ENCODE measurements at regions not wholly inside any gene's neighbourhood (a gene's known extent, or its start where the extent isn't known, plus 50 kb on each side); places are given as distances from the start of the nearest gene placed in this dataset.
A peak's percentile ranks its signal among the peaks of the same experiment; 100 is the strongest.

GRCh38 chr2:19068206-19068605, 290.2 kb downstream of the OSR1 start:
- no peak for ATAC-seq
- intact Hi-C loops (cut with DNase I) = no loop called here
- no peak for DNase-seq (ENCODE audit: missing footprints)

DNA sequence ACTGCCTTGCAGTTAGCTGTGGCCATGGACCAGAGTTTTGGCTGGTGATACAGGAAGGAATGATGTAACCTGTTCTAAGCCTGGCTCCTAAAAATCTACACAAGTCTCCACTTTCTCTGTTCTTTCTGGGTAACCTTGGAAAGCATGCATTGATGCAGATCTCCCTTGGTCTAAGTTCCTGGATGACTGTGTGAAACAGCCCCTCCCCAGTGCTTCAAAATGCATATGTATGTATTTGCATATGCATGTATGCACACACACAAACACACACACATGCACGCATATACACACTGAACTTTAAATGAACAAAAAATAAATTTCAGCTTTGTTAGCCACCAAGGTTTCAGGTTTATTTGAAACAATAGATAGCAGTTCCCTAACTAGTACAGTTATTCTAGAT, 296.1 kb downstream of the OSR1 start:
- ATAC-seq (no peak), DNase-seq (ENCODE audit: missing footprints) (no peak)
- intact Hi-C loops (cut with DNase I) = no loop called here

DNA sequence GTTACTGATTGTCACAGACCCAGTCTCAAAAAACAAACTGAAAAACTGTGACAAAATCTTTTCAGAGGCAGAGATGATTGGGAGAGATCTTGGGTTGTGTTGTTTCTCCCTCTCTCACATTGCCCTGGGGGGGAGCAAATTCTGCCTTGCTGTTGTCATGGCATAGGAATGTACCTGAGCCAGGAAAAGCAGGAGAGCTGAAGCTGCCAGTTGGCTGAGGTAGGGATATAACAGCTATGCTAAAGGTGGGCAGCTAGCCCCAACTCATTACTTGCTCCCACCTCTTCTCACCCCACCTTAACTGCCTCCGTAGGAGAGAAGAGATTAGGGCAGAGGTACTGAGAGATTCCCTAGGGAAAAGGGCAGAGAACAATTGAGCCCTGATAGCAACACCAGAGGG, 299.3 kb downstream of the OSR1 start:
- ATAC-seq = no peak
- intact Hi-C loops (cut with DNase I) = no loop called here
- no peak for DNase-seq (ENCODE audit: missing footprints)

- no peak for ATAC-seq
- no peak for DNase-seq (ENCODE audit: missing footprints)
- intact Hi-C loops (cut with DNase I) = no loop called here
These were observed 307.1 kb downstream of the OSR1 start for GRCh38 chr2:19051203-19051831.

- no peak for ATAC-seq
- no peak for DNase-seq (ENCODE audit: missing footprints)
- intact Hi-C loops (cut with DNase I) = no loop called here
These were observed 308.1 kb downstream of the OSR1 start for GRCh38 chr2:19050354-19050753.

- DNase-seq (ENCODE audit: missing footprints) (no peak), ATAC-seq (no peak)
- intact Hi-C loops (cut with DNase I) = no loop called here
These were observed 309.7 kb downstream of the OSR1 start for GRCh38 chr2:19048593-19049266.

DNA sequence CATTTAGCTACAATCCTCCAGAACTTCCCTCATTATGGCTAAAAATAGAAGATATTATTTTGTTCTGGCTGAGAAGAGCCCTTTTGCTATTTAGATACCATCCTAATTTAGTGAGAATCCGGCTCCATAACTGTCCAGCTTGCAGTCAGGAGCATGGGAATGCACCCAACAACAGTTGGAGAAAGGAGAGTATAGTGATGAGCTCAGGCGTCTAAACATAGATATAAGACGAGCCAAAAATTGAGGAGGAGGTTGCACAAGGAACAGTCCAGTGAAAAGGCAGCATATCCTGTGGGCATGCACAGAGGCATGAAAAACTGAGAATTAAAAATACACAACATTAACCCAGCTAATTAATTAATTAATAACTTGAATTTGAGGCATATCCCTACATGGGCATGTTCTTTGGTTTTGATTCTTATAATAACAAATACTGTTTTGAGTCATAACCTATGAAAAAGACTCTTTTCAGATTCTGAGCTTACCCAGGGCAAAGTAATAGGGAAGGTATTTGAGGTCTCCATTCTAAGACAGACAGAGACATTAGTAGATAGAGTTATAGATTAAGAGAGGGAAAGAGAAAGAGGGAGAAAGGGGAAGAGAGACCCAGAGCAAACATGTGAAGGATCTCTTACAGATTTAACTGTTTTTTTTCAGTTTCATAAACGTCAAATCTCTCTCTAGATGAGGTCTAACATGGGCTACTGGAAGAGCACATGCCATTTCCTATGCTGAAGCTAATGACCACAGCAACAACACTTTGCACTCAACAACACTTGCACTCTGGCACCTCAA, 311.2 kb downstream of the OSR1 start:
- ATAC-seq (peak; percentile 93), DNase-seq (ENCODE audit: missing footprints) (no peak)
- intact Hi-C loops (cut with DNase I) = no loop called here

- peak; percentile 45 for ATAC-seq
- intact Hi-C loops (cut with DNase I) = no loop called here
These were observed 313.3 kb downstream of the OSR1 start for GRCh38 chr2:19045151-19045550.

GRCh38 chr2:19043893-19044292, 314.5 kb downstream of the OSR1 start:
- intact Hi-C loops (cut with DNase I) = no loop called here
- ATAC-seq (no peak), DNase-seq (ENCODE audit: missing footprints) (no peak)

More at GRCh38 chr2:19045151-19045550, 313.3 kb downstream of the OSR1 start:
- DNase-seq (ENCODE audit: missing footprints) = no peak

DNA sequence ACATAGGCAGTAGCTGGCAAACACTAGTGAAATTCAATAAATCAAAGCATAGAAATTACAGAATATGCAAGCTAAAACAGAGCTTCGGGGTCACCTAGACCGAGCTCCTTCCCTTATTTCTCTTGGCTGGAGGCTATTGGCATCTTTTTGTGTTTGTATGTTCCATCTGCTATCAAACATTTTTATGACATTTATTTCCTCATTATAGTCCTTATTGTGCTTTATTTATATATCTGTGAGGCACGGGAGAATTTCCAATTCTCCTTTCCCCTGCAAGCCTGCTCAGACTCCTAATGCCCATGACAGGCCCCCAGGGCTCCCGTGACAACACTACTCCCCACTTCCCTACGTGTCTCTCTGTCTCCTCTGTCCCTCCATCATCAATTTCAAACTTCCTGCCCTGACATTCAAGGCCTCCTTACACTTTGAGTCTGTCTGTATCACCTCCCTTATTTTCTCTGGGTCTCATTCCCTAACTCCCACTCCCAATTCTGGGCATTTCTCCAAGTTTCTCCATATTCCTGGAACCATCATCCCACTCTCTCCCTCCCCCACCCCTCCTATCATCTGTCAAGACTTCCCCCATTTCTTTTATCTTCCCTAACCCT, 316.9 kb downstream of the OSR1 start:
- ATAC-seq (no peak), DNase-seq (ENCODE audit: missing footprints) (no peak)
- intact Hi-C loops (cut with DNase I) = no loop called here

- ATAC-seq = no peak
- intact Hi-C loops (cut with DNase I) = loop anchor here (5.0 kb wide), 1 partner anchor 516 kb away; no protein-coding TSS in a partner anchor
- DNase-seq (ENCODE audit: missing footprints) = no peak
These were observed 320.1 kb downstream of the OSR1 start for GRCh38 chr2:19038071-19039015.

DNA sequence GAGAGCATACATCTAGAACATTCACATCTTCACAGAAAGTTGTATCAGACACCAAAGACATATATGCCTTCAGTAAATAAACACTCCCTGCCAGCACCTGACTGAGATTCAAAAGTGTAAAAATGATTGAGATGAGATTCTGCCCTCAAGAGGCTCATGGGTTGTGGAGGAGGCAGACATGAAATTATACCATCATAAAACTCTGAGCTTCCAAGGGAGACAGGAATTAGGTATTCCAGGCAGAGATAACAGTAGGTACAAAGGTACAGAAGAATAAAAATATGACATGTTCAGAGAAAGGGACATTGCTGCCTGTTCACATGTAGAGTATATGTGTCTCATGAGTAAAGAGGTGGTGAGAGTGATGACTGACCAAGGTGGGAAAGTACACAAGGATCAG, 322.3 kb downstream of the OSR1 start:
- no peak for DNase-seq (ENCODE audit: missing footprints)
- no peak for ATAC-seq
- intact Hi-C loops (cut with DNase I) = loop anchor here (5.0 kb wide), 1 partner anchor 514 kb away; no protein-coding TSS in a partner anchor

DNA sequence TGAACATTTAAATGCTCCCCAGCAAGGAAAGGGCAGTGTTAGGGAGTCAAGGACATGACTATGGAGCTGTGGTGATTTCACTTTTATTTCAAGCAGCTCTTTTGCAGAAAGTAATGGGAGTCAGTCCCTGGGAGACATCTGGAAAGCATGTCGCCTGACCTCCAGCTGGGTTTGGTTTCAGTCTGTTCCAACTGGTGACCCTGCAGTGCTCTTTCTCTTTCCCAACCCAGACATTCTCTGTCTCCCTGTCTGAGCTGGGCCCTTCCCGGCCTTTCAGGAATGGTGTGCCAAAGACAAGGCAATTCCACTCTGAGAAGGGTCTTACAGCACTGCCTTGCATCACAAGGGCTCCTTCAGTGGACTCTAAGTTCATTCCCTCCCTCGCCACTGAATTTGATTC, 323.2 kb downstream of the OSR1 start:
- intact Hi-C loops (cut with DNase I) = loop anchor here (5.0 kb wide), 1 partner anchor 513 kb away; no protein-coding TSS in a partner anchor
- ATAC-seq (peak; percentile 77), DNase-seq (ENCODE audit: missing footprints) (no peak)

GRCh38 chr2:19033240-19033639, 325.2 kb downstream of the OSR1 start:
- intact Hi-C loops (cut with DNase I) = no loop called here
- DNase-seq (ENCODE audit: missing footprints) (no peak), ATAC-seq (peak; percentile 68)

GRCh38 chr2:19031642-19032041, 326.8 kb downstream of the OSR1 start:
- intact Hi-C loops (cut with DNase I) = no loop called here
- no peak for DNase-seq (ENCODE audit: missing footprints)

GRCh38 chr2:19029655-19030054, 328.8 kb downstream of the OSR1 start:
- no peak for DNase-seq (ENCODE audit: missing footprints)
- intact Hi-C loops (cut with DNase I) = no loop called here

More at GRCh38 chr2:19031642-19032041, 326.8 kb downstream of the OSR1 start:
- ATAC-seq = no peak

GRCh38 chr2:19028587-19029375, 329.6 kb downstream of the OSR1 start:
- no peak for DNase-seq (ENCODE audit: missing footprints)
- intact Hi-C loops (cut with DNase I) = no loop called here
- no peak for ATAC-seq

More at GRCh38 chr2:19029655-19030054, 328.8 kb downstream of the OSR1 start:
- ATAC-seq = no peak

Data from Right ventricle myocardium inferior (tissue), 1 donor.